Thymus (tissue), 11 donors: ENCODE measurements at regions not wholly inside any gene's neighbourhood (a gene's known extent, or its start where the extent isn't known, plus 50 kb on each side); places are given as distances from the start of the nearest gene placed in this dataset.
"Not testable (repeated sequence)": the region's sequence is repeated elsewhere in the genome, so short reads cannot be mapped to it uniquely, and the experiment has no call there.

ENCODE experiments used
- DNase-seq, 9 donors: peaks; one replicate each; pipeline ENCODE4 v3.0.0-alpha.2; 2013; ENCODE audit warnings: low spot score in 9 of 9, low read depth in 6 of 9, missing footprints in 1 of 9
- H3K27ac ChIP-seq, 2 donors: one replicate each; pipeline ENCODE4 v1.5.1; 2013; ENCODE audit warnings: control low read depth in 1 of 2, low read depth in 1 of 2, low read length in 1 of 2, mild to moderate bottlenecking in 1 of 2, moderate library complexity in 1 of 2
- H3K27me3 ChIP-seq, 2 donors: one replicate each; pipeline ENCODE4 v1.5.1; 2013; ENCODE audit warnings: low read length in 1 of 2; ENCODE audit not compliant: control insufficient read depth in 2 of 2, insufficient read depth in 1 of 2
- H3K36me3 ChIP-seq, 2 donors: one replicate each; pipeline ENCODE4 v1.5.1; 2013; ENCODE audit warnings: low read length in 1 of 2, mild to moderate bottlenecking in 1 of 2, moderate library complexity in 1 of 2; ENCODE audit not compliant: control insufficient read depth in 2 of 2, insufficient read depth in 2 of 2
- H3K4me1 ChIP-seq, 2 donors: one replicate each; pipeline ENCODE4 v1.5.1; 2013; ENCODE audit warnings: low read length in 2 of 2; ENCODE audit not compliant: control insufficient read depth in 2 of 2, insufficient read depth in 2 of 2
- H3K4me3 ChIP-seq, 2 donors: one replicate each; pipeline ENCODE4 v1.5.1; 2013; ENCODE audit warnings: low read length in 2 of 2, control low read depth in 1 of 2, mild to moderate bottlenecking in 1 of 2
- H3K9me3 ChIP-seq, 2 donors: one replicate each; pipeline ENCODE4 v1.5.1; 2013; ENCODE audit warnings: low read length in 1 of 2, mild to moderate bottlenecking in 1 of 2; ENCODE audit not compliant: control insufficient read depth in 2 of 2, insufficient read depth in 1 of 2
- WGBS: extraction: QIAGEN DNeasy Blood & Tissue Kit; methylation state at CpG from one replicate; pipeline ENCODE4 v1.1.7; 2013; 5-methylcytosine and 5-hydroxymethylcytosine counted together
- donor health status: healthy.

DNA sequence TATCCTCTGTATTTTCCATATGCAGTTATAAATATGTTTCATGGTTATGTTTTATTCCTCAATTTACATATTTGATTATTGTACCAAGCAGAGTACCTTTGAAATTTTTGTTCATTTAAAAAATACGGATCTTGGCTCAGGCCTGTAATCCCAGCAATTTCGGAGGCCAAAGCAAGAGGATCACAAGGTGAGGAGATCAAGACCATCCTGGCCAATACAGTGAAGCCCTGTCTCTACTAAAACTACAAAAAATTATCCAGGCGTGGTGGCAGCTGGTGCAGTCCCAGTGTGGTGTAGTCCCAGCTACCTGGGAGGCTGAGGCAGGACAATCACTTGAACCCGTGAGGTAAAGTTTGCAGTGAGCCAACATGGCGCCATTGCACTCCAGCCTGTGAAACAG, 251.2 kb upstream of the TPTE start:
- 58% methylated on average over 5 of the region's 5 CpGs for WGBS

DNA sequence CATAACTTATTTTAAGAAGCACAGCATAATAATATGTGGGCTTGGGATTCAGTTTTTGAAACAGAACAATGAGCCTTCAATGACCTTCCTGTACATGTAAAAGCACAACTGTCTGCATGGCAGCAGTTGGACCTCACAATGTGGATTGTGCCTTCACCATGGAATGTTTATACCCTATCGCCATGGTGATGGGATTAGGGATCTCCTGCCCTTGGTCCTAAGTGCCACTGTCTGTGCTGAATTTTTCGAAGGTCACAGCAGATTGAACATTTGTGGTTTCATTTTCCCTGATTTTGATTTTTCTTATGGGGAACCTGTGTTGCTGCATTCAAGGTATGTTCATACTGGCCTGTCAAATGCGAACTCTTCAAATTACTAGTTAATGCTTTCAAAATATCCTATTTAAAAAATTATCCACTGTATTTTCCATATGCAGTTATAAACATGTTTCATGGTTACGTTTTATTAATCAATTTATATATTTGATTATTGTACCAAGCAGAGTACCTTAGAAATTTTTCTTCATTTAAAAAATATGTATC, 249.6 kb upstream of the TPTE start:
- not testable (repeated sequence) for H3K27ac ChIP-seq, H3K9me3 ChIP-seq, H3K4me1 ChIP-seq, H3K36me3 ChIP-seq, H3K4me3 ChIP-seq, H3K27me3 ChIP-seq
- DNase-seq, result peak in 2 of 9 donors; percentile 6 to 13
- 69% methylated on average over 4 of the region's 4 CpGs for WGBS

More for the DNA sequence above, 251.2 kb upstream of the TPTE start:
- not testable (repeated sequence) for H3K27me3 ChIP-seq, H3K36me3 ChIP-seq, H3K4me1 ChIP-seq, H3K27ac ChIP-seq, H3K4me3 ChIP-seq, H3K9me3 ChIP-seq
- DNase-seq, result peak in 5 of 9 donors; percentile 37 to 62 (median 43)

GRCh38 chr21:10272216-10272615, 249.2 kb upstream of the TPTE start:
- Histone ChIP-seq H3K27ac (no peak overlapping the region), H3K4me1 (no peaks in the 10 kb centered on the region), H3K4me3 (no peak overlapping the region), H3K27me3 (no peaks in the 10 kb centered on the region), H3K9me3 (peaks cover 3 to 6% of the 10 kb centered on the region in 2 donors), H3K36me3 (no peaks in the 10 kb centered on the region)
- DNase-seq, result peak in 1 of 9 donors; percentile 32
- 63% methylated on average over 5 of the region's 5 CpGs for WGBS

DNA sequence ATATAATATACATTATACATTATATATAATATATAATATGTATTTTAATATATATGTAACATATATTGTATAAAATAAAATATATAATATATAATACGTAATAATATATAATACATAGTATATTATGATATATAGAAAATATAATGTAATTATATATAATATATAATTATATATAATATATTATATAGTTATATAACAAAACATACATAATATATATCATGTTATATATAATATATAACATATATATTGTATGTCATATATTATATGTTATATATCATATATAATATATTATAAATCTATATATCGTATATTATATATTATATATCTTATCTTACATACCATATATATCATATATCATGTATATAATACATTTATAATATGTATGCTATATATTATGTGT, 248.2 kb upstream of the TPTE start:
- no peak for DNase-seq
- Histone ChIP-seq H3K4me3 (no peak overlapping the region), H3K36me3 (no peaks in the 10 kb centered on the region), H3K4me1 (no peaks in the 10 kb centered on the region), H3K27me3 (no peaks in the 10 kb centered on the region), H3K9me3 (peaks cover 3 to 6% of the 10 kb centered on the region in 2 donors), H3K27ac (no peak overlapping the region)
- 57% methylated on average over 2 of the region's 2 CpGs for WGBS

DNA sequence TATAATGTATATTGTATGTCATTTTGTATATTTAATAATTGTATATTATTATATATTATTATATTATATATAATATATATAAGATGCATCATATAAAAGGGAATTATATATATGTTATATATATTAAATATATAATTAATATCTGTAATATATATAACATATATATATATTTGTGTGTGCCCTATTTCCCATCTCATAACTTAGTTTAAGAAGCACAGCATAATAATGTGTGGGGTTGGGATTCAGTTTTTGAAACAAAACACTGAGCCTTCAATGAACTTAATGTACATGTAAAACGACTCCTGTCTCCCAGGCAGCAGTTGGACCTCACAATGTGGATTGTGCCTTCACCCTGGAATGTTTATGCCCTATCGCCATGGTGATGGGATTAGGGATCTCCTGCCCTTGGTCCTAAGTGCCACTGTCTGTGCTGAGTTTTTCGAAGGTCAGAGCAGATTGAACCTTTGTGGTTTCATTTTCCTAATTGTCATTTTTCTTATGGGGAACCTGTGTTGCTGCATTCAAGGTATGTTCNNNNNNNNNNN, 247.5 kb upstream of the TPTE start:
- not testable (repeated sequence) for H3K4me1 ChIP-seq, H3K27me3 ChIP-seq, H3K4me3 ChIP-seq, H3K9me3 ChIP-seq, H3K36me3 ChIP-seq, H3K27ac ChIP-seq
- DNase-seq, result peak in 1 of 9 donors; percentile 5
- 78% methylated on average over 3 of the region's 3 CpGs for WGBS
